NCI-H446 (cell line): ENCODE measurements at regions not wholly inside any gene's neighbourhood (a gene's known extent, or its start where the extent isn't known, plus 50 kb on each side); places are given as distances from the start of the nearest gene placed in this dataset.
"Not testable (repeated sequence)": the region's sequence is repeated elsewhere in the genome, so short reads cannot be mapped to it uniquely, and the experiment has no call there.

Source experiments
- DNase-seq, 2 experiments: peaks; one replicate each; lab custom pipeline; 2025; lab: John Stamatoyannopoulos, UW

- DNase-seq: no peak
Observed at GRCh38 chrX:111041018-111041462, 55.0 kb upstream of the PAK3 start.

- no peak for DNase-seq
Observed at GRCh38 chrX:111040377-111041017, 55.5 kb upstream of the PAK3 start.

- no peak for DNase-seq
Observed at GRCh38 chrX:111039606-111040005, 56.4 kb upstream of the PAK3 start.

GRCh38 chrX:111035991-111036390 is 60.0 kb upstream of the PAK3 start:
- no peak for DNase-seq

GRCh38 chrX:111035256-111035655 is 60.7 kb upstream of the PAK3 start:
- no peak for DNase-seq

- not testable (repeated sequence) for DNase-seq
Observed at GRCh38 chrX:111022998-111023397, 73.0 kb upstream of the PAK3 start.

- no peak for DNase-seq
Observed at GRCh38 chrX:111020283-111020682, 75.7 kb upstream of the PAK3 start.

- DNase-seq: no peak
Observed at GRCh38 chrX:111013778-111014455, 82.1 kb upstream of the PAK3 start.

- no peak for DNase-seq
Observed at GRCh38 chrX:111010111-111010510, 85.9 kb upstream of the PAK3 start.

- DNase-seq: no peak
Observed at GRCh38 chrX:111009256-111009655, 86.7 kb upstream of the PAK3 start.

GRCh38 chrX:111008126-111008525 is 87.9 kb upstream of the PAK3 start:
- no peak for DNase-seq

GRCh38 chrX:111007238-111007637 is 88.8 kb upstream of the PAK3 start:
- DNase-seq: no peak

GRCh38 chrX:111006116-111006515 is 89.9 kb upstream of the PAK3 start:
- no peak for DNase-seq

- DNase-seq: no peak
Observed at GRCh38 chrX:111005166-111005565, 90.8 kb upstream of the PAK3 start.

- no peak for DNase-seq
Observed at GRCh38 chrX:111003118-111003517, 92.9 kb upstream of the PAK3 start.

GRCh38 chrX:110992611-110993010 is 103.4 kb upstream of the PAK3 start:
- DNase-seq: peak in 1 of 2 experiments; percentile 3

- DNase-seq: no peak
Observed at GRCh38 chrX:110989869-110990268, 106.1 kb upstream of the PAK3 start.

- no peak for DNase-seq
Observed at GRCh38 chrX:110989447-110989846, 106.5 kb upstream of the PAK3 start.

- no peak for DNase-seq
Observed at GRCh38 chrX:110987292-110987691, 108.7 kb upstream of the PAK3 start.

GRCh38 chrX:110985470-110985869 is 110.5 kb upstream of the PAK3 start:
- no peak for DNase-seq

- no peak for DNase-seq
Observed at GRCh38 chrX:110983024-110983423, 113.0 kb upstream of the PAK3 start.

- no peak for DNase-seq
Observed at GRCh38 chrX:110966839-110967238, 129.2 kb upstream of the PAK3 start.

GRCh38 chrX:110966091-110966454 is 129.9 kb upstream of the PAK3 start:
- DNase-seq: no peak
